ENCODE measurements at regions not wholly inside any gene's neighbourhood (a gene's known extent, or its start where the extent isn't known, plus 50 kb on each side); places are given as distances from the start of the nearest gene placed in this dataset.
A peak's percentile ranks its signal among the peaks of the same experiment; 100 is the strongest.
"Not testable (repeated sequence)": the region's sequence is repeated elsewhere in the genome, so short reads cannot be mapped to it uniquely, and the experiment has no call there.

DNA sequence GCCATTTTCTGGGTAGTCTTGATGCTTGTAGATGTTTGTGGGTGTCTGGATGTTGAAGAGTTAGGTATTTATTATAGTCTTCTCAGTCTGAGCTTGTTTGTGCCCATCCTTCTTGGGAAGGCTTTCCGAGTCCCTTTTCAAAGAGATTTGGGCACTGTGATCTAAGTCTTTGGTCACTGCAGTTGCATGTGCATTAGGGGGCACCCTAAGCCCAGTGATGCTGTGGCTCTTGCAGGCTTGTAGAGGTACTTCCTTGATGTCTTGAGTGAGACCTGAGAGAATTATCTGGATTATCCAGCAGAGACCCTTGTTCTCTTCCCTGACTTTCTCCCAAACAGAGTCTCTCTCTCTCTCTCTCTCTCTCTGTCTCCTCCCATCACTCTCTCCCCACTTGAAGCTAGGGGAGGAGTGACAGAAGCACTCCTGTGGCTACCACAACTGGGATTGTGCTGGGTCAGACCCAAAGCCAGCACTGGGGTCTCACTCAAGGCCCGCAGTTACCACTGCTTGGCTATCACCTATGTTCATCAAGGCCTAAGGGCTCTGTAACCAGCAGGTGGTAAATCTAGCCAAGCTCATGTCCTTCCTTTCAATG lies 68.5 kb downstream of the TMCO5A start:
- DNase-seq (ENCODE audit: low spot score): peak; percentile 50

DNA sequence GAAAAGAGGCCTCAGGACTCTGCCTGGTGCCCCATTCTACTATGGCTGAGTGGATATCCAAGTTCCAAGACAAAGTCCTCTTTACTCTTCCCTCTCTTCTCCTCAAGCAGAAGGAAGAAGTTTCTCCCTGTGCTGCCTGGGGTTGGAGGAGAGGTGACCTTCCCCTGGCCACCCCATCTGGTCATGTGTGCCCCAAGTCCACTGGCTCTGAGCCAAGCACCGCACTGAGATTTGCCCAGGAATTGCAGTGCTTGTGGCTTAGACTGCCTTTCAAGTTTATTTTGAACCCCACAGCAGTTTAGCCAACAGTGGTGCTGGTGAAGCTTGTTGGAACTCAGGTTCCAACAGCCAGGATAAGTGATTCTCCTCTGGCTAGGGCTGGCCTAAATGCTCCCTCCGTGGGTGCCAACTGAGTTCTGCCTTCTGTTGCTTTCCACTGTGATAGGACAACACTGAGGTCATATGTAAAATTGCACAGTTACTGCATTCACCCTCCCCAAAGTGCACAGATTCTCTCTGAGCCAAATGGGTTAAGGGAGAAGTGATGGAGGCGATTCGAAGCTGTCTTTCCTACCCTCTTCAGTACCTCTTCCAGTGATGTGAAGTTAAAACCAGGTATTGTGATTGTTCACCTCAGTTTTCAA lies 69.9 kb downstream of the TMCO5A start:
- no peak for DNase-seq (ENCODE audit: low spot score)

DNA sequence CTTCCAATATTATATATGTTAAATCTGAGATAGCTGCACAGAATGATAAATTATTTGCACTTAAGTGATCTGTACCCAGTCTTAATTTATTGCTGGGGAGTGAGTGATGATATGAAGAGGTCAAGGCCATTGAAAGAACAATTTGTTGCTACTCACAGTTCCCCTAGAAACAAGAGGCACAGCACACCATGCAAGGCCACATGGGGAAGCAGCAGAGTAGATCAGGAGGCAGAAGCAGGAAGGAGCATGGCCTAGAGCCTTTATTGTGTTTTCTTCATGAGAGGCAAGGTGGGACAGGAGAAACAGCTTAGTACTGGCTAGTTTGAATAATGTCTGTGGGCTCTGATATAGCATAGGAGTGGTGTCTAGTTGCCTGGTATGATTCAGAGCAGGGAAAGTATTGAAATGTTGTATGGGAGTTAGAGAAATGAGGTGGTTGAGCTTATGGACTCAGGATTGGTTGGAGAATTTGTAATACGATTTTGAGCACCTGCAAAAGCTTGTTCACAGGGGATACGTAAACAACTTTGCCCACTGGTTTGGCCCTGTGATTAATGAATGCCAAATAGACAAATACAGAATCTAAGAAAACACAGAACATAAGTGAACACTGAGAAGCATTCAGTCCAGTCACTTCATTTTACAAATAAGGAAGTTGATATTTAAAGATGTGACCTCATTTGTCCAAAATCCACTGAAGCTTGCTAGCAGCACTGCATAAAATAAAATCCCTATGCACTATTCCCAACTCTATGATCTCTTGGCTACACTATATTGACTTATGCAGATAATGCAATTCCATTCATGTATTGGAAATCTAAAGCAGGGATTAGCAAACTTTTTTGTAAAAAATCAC lies 71.7 kb downstream of the TMCO5A start:
- DNase-seq (ENCODE audit: low spot score): no peak

DNA sequence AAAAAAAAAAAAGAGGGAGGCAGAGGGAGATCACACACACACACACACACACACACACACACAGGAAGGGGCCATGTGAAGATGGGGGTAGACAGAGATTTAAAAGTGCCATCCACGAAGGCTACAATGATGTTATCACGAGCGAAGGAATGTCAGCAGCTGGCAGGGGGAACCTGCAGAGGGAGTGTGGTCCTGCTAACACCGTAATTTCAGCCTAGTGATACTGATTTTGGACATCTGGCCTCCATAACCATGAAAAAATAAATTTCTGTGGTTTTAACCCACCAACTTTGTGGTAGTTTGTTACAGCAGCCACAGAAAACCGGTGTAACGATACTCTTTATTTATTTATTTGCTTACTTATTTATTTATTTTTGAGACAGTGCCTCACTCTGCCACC lies 76.0 kb downstream of the TMCO5A start:
- no peak for DNase-seq (ENCODE audit: low spot score)

DNA sequence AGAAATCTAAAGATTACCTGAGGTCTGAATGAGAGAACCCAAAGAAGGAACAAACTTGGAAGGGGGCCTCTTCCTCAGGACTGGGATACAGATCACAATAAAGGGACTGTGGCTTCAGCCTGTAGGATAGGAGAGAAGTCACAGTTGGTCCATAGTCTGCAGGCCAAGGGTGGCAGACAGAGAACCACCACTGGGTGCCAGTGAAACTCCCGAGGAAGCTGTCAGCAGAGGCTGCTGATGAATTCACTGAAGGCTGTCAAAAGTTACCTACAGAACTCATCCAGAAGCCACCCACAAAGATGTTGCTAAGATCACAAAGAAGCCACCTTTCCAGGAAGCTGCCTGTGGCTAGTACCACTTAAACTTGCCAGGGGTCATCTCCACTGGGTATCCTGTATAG lies 78.5 kb downstream of the TMCO5A start:
- DNase-seq (ENCODE audit: low spot score): no peak

DNA sequence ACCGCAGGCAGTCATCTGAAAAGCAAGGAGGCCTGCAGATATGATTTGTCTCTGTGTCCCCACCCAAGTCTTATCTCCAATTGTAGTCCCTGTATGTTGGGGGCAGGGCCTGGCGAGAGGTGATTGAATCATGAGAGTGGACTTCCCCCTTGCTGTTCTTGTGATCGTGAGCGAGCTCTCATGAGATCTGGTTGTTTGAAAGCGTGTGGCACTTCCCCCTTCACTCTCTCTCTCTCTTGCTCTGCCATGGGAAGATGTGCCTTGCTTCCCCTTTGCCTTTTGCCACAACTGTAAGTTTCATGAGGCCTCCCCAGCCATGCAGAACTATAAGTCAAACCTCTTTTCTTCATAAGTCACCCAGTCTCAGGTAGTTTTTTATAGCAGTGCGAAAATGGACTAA lies 83.3 kb downstream of the TMCO5A start:
- no peak for DNase-seq (ENCODE audit: low spot score)

DNA sequence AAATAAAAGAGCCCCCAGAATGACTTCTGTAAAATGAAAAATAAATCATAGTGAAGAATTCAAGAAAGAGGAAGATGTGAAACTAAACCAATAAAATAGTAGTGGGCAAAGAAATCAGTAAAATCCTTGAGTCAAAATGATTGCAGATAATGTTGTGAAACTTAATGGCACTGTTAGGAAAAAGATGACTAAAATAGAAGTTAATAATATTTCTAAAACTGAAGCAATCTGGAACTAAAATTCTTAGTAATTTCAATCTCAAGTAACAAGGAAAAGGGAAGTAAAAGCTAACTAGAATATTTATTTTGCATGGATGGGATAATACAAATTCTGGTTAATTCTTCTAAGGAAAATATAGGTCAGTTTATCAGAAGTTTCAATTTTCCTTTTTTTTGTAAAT lies 84.6 kb downstream of the TMCO5A start:
- DNase-seq (ENCODE audit: low spot score): no peak

DNA sequence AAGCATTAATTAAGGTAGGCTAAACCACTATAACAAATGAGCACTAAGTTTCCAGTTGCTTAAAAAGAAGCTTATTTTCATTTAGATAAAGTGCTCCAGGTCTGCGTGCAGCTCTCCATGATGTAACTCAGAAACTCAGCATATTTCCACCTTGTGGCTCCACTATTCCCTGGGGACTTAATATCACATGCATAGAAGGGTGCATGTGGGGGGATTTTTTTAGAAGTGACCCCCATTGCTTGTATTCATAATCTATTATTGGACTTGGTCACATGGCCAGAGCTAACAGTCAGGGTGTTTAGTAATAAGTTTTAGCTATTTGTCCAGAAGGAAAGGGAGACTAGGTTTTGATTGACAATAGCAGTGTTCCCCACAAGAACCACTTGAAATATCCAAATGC lies 86.8 kb downstream of the TMCO5A start:
- no peak for DNase-seq (ENCODE audit: low spot score)

DNA sequence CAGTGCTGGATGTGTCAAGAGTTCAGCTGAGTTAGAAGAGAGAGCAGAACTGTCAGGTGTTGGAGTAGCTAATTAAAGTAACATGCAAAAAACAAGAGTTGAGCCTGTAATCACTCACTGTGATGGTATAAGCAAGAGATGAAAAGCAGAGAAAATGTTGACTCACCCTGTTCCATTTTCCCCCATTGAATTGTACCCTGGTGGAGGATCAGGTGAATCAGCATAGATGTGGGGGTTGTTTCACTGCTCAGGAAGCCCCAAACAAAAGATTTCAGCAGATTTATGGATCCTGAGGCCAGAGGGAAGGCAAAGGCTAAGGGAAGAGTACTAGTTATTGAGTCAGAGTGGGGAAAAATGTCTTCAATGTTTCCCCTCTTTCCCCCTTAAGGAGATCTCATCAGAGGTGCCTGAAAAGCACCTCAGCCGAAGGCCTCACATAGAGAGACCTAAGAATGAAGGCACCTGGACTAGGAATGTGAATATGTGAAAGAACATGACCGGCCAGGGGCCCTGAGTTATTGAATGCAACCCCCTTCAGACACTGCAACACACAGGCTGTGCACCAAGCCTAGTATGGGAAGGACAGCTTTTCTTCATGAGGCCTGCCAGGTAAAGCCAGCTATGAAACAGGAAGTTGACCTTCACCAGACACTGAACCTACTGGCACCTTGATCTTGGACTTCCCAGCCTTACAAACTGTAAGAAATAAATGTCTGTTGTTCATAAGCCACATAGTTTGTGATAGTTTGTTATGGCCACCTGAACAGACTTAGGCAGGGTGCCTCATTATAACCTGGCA lies 90.1 kb downstream of the TMCO5A start:
- no peak for DNase-seq (ENCODE audit: low spot score)

DNA sequence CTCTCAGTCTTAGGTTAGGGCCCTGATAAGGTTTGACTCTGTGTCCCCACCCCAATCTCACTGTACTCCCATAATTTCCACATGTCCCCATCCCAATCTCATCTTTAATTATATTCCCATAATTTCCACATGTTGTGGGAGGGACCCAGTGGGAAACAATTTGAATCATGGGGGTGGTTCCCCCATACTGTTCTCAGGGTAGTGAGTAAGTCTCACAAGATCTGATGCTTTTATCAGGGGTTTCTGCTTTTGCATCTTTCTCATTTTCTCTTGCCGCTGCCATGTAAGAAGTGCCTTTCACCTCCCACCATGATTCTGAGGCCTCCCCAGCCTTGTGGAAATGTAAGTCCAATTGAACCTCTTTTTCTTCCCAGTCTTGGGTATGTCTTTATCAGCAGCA lies 91.2 kb downstream of the TMCO5A start:
- not testable (repeated sequence) for DNase-seq (ENCODE audit: low spot score)

DNA sequence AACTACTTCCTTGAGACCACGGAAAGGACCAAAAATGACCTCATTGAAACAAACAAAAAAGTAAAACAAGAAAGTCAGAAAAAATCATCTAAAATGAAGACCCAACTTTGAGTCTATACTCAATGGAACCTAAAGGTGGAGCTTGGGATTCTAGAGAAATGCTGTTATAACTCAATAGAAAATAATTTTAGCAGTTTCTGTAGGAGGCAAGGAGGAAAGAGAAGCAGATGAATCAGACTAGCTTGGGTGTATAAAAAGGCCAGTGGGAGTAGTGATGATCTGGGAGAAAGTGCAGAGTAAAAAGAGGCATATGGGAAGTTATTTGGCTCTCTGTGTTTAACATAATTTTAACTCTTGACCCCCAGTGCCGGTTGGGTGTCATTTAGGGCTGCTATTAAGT lies 94.4 kb downstream of the TMCO5A start:
- peak; percentile 20 for DNase-seq (ENCODE audit: low spot score)

DNA sequence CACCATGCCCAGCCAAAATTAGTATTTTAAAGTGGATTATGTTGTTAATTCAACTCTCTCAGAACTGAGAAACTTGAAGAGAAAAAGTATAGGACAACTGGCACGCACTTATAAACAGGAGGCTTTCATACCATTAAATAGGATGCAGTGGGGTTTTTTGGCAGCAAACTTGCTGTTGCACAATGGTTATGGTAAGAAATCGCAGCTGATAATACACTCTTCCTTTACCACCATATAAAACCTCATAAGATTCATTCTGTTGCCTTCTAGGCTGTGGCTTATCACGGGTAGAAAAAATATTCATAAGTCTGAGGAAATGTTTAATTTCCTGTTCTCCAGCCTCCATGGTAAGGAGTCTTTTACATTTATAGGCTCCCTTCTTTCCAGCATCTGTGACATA lies 95.3 kb downstream of the TMCO5A start:
- no peak for DNase-seq (ENCODE audit: low spot score)

DNA sequence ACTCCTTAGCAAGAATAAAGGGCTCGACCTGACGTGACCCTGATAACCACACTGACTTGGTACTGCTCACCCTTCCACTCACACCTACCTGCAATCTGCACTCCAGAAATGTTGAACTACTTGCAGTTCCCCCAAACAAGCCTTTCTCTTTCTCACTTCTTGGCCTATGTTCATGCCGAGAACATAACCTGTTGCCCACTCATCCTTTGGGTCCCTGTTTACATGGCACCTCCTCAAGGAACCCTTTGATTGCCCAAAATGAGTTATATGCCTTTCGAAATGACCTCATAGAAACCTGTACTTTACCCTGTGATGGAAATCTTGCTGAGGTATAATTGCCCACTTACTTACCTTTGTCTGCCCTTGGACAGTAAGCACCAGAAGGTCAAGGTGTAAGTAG lies 96.2 kb downstream of the TMCO5A start:
- DNase-seq (ENCODE audit: low spot score): no peak

DNA sequence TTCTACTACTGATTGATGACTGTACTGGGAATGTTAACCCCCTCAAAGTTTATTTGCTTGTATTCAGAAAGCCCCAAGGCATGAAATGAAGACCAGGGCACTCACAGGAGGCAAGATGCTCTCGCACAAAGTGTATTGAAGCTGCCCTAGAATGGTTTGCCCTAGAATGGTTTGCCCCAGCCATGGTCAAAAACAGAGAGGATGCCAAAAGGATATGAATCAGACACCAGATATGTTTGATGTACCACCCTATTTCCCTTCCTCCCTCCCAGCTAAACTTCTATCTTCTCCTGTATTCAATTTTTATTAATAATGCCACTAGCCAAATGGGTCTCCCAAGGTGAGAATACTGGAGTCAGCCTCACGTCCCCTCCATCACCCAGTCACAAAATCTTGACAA lies 101.3 kb downstream of the TMCO5A start:
- DNase-seq (ENCODE audit: low spot score): peak; percentile 27

DNA sequence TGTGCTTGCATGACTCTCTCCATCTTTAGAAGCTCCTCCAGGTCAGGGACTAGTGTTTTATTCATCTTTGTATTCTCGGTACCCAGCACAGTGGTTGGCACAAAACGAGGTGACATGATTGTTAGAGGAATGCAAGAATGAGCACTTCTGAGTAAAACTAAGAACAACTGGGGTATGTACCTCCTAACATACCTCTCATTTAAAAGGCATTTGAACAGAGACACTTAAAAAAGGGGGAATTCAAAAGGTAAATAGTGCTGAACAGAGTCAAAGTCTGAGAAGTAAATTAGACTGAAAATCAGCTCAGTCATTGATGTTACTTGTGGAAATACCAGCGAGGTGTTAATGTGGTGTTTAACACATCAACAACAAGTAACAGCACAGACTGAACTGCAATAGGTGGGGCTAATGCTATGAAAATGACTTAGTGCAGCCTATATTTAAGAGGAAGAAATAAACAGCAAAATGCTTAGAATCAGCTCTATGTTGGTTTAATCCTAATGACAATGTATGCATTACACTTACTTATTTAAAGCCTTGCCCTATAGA lies 102.4 kb downstream of the TMCO5A start:
- DNase-seq (ENCODE audit: low spot score): no peak

DNA sequence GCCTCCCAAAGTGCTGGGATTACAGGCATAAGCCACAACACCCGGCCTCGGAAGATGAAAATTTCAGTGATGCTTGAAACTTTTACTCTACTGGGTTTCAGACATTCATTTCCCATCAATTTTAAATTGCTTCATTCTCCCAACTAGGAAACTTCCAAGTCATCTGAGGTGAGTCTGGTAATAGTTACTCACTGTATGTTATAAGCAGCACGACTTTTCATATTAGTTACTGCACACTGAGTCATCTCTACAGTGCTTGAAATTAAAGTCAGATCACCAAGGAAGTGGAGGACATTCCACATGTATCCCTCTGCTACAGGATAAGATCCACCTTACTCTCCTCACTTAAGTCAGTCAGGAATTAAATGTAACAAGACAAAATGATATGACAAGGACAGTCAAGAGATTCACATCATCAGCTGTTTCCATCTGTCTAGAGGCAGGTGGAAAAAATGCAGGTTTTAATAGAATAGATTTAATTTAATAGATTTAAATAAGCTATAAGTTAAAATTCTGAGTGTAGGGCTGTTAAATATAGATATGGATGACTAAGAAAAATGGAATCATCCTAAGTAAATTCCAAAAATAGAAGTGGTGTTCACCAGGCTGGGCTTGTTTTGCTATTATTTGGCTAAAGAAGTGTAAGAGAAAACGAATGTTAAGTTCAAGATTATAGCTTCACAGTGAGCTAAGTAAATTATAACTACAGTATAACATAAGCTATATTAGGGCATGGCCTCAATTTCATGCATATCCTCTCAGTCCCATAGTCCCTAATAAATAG lies 104.4 kb downstream of the TMCO5A start:
- peak; percentile 74 for DNase-seq (ENCODE audit: low spot score)

DNA sequence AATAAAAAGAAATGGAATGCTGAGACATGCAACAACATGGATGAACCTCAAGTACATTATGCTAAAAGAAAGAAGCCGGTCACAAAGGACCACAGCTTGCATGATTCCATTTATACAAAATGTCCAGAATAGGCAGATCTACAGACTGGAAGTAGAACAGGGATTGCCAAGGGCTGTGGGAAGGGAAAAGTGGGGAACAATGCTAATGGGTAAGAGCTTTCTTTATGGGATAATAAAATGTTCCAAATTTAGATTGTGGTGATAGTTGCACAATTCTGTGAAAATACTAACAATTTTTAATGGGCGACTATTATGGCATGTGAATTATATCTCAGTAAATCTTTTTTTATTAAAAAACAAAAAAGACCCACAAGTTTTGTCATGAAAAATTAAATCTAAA lies 106.2 kb downstream of the TMCO5A start:
- no peak for DNase-seq (ENCODE audit: low spot score)

DNA sequence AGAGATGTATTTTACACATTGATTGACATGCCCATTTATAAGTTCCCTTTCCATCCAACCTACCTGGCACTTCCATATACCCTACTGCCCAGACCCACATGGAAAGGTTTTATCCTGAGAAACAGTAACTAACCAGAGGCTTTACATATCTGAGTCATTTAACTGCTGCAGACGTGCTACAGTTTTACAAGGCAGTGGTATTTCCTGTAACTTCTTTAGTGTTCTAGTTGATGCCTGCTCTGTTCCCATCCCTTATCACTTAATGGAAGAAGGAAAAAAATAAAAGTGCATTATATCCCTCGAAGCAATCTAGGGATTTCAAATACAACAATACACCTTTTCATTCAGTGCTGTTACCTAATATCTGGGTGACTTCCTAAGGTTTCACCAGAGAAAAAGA lies 107.1 kb downstream of the TMCO5A start:
- peak; percentile 63 for DNase-seq (ENCODE audit: low spot score)

DNA sequence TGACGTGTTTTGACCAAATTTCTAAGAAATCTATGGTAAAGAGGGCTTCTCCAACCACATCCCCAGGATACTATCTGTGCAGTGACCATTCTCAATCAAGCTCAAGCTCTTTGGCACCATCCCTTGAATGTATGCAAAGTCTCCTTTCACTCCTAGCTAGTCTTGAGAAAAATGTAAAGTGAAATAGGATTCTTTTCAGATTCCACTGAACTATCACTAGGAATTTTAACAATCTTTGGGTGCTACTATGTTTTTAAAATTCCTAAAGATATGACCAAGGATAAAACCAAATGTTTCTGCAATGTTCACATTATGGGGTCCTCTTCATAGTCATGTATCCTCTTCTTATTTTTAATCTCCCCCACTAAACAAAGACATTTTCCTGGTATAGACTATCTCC lies 107.8 kb downstream of the TMCO5A start:
- DNase-seq (ENCODE audit: low spot score): no peak

DNA sequence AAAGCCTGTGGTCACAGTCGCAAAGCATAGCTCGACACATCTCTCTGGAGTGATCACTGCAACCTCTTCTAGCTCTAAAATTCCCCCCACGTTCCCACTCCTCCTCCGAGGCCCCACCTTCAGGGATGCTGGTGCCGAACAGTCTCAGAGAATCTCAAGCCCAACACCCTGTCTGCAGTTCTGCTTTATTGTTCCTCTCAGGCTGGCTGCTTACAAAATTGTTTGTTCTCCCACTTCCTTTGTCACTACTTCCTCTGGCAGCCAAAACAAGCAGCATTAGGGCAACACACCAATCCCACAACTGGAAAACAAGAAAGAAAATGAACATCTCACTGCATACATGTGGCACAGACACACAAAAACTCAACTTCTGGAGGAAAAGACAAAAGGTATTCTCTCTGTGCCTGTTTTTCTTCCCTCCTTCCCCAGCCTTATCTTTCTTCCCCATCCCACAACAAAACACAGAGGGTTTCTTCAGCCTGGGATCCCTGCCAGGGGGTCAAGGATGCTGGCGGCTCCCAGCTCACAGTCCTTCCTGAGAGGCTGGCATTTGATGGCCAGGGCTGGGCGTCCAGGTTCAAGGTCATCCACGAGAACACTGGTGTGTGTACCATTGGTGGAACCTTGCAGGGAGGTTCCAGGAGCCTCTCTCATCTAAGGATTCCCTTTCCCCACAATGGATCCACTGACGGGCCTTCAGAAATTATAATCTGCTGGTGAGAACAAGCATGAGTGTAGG lies 108.4 kb downstream of the TMCO5A start:
- no peak for DNase-seq (ENCODE audit: low spot score)

Measured in AG08395 (cell line).